ENCODE measurements at regions not wholly inside any gene's neighbourhood (a gene's known extent, or its start where the extent isn't known, plus 50 kb on each side); places are given as distances from the start of the nearest gene placed in this dataset.
"Not testable (repeated sequence)": the region's sequence is repeated elsewhere in the genome, so short reads cannot be mapped to it uniquely, and the experiment has no call there.

DNA sequence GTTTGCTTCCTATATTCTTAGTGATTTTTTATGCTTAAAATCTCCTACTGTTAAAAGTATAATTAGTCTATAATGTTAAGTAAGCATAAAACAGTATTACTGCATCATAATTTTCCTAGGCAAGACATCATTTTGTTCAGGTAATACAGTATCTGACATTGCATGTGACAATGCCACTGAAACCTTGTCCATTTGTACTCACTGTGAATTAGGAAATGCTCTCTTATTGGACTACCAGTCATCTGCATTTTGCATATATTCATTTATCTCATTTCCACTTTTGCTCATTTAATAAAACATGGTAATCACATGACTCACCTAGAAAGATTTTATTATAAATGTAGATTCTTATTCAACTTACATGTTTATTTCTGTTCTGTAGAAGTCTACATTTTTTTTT is 379.1 kb downstream of the ETV1 start:
- Histone ChIP-seq H3K27ac (ENCODE audit: insufficient read depth, low read depth, low read length, poor library complexity, severe bottlenecking) (no peak overlapping the region), H3K4me1 (ENCODE audit: control insufficient read depth, insufficient read depth, low read length) (no peaks in the 10 kb centered on the region), H3K4me3 (ENCODE audit: insufficient read depth, low read depth, low read length) (no peak overlapping the region), H3K9me3 (ENCODE audit: control insufficient read depth, low read length) (no peaks in the 10 kb centered on the region), H3K27me3 (ENCODE audit: control insufficient read depth, insufficient read depth, low read length, poor library complexity, severe bottlenecking) (no peaks in the 10 kb centered on the region), H3K36me3 (ENCODE audit: control insufficient read depth, insufficient read depth, low read length) (no peaks in the 10 kb centered on the region)

DNA sequence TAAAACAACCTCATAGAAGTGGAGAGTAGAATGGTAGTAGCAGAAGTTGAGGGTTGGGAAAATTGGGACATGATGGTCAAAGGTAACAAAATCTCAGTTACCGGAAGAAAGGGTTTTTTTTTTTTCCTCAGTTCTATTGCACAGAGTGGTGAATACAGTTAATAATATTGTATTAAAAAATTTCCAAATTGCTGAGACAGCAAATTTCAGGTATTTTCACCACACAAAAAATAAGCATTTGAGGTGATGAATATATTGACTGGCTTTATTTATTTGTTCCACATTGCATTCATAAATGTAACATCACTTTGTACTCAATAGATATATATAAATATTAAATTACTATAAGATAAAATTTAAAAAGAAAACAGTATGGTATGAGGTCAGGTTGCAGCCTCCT is 373.8 kb downstream of the ETV1 start:
- no peak overlapping the region for H3K4me3 ChIP-seq (ENCODE audit: insufficient read depth, low read depth, low read length)
- H3K27me3 ChIP-seq (ENCODE audit: control insufficient read depth, insufficient read depth, low read length, poor library complexity, severe bottlenecking), result no peaks in the 10 kb centered on the region
- H3K4me1 ChIP-seq (ENCODE audit: control insufficient read depth, insufficient read depth, low read length), result no peaks in the 10 kb centered on the region
- WGBS, 2 experiments, result no CpG with 5 or more reads among the region's 1 CpG
- H3K9me3 ChIP-seq (ENCODE audit: control insufficient read depth, low read length), result no peaks in the 10 kb centered on the region
- H3K36me3 ChIP-seq (ENCODE audit: control insufficient read depth, insufficient read depth, low read length), result no peaks in the 10 kb centered on the region
- no peak overlapping the region for H3K27ac ChIP-seq (ENCODE audit: insufficient read depth, low read depth, low read length, poor library complexity, severe bottlenecking)

DNA sequence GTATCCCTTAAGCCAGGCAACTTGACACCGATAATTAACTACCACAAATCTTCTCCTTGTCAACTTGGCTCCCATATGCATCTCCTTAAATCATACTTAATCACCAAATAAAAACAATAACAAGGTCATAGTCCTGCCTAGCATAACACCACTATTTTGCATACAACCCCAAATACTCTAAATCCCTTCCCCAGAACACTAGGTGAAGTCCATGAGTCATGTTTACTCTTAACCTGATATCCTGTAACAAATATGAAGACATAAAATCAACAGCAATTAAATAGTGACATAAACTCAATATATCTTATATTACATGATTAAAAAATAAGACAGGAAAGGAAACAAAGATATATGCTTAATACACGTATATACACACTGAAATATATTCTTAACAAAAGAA is 362.0 kb downstream of the ETV1 start:
- WGBS, 2 experiments, result 91 to 96% methylated on average over 1 to 2 of the region's 2 CpGs
- no peak overlapping the region for H3K4me3 ChIP-seq (ENCODE audit: insufficient read depth, low read depth, low read length)
- no peaks in the 10 kb centered on the region for H3K27me3 ChIP-seq (ENCODE audit: control insufficient read depth, insufficient read depth, low read length, poor library complexity, severe bottlenecking)
- H3K9me3 ChIP-seq (ENCODE audit: control insufficient read depth, low read length), result no peaks in the 10 kb centered on the region
- H3K36me3 ChIP-seq (ENCODE audit: control insufficient read depth, insufficient read depth, low read length), result no peaks in the 10 kb centered on the region
- H3K27ac ChIP-seq (ENCODE audit: insufficient read depth, low read depth, low read length, poor library complexity, severe bottlenecking), result no peak overlapping the region
- no peaks in the 10 kb centered on the region for H3K4me1 ChIP-seq (ENCODE audit: control insufficient read depth, insufficient read depth, low read length)

DNA sequence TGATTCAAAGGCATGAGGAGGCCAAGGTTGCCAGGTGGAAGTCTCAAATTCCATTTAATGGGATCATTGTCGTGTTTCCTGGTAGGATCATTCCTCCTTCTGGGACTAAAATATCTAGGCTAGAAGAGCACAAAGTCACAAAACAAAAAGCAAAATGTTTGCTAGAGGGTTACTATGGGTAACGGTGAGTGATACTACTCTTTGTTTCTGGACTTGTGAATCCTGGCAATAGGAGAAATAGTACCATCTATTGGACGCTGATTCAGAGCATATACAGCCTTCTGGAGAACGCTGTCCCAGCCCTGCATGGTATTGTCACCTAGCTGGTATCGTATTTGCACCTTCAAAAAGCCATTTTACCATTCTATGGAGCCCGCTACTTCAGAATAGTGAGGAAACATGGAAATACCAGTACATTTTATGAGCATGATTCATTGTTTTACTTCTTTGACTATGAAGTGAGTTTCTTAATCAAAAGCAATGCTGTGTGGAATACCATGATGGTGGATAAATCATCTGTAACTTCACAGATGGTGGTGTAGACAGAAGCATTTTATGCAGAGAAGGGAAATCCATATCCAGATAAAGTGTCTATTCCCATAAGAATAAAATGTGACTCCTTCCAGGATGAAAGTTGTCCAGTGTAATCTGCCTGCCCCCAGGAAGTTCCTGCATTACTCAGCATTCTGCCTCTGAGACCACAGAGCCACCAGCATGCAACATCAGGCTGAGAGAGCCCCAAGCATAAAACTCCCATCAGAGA is 361.0 kb downstream of the ETV1 start:
- WGBS, 2 experiments, result 93 to 94% methylated on average over 6 of the region's 6 CpGs
- no peaks in the 10 kb centered on the region for H3K9me3 ChIP-seq (ENCODE audit: control insufficient read depth, low read length)
- no peaks in the 10 kb centered on the region for H3K4me1 ChIP-seq (ENCODE audit: control insufficient read depth, insufficient read depth, low read length)
- no peaks in the 10 kb centered on the region for H3K36me3 ChIP-seq (ENCODE audit: control insufficient read depth, insufficient read depth, low read length)
- no peak overlapping the region for H3K27ac ChIP-seq (ENCODE audit: insufficient read depth, low read depth, low read length, poor library complexity, severe bottlenecking)
- no peaks in the 10 kb centered on the region for H3K27me3 ChIP-seq (ENCODE audit: control insufficient read depth, insufficient read depth, low read length, poor library complexity, severe bottlenecking)
- H3K4me3 ChIP-seq (ENCODE audit: insufficient read depth, low read depth, low read length), result no peak overlapping the region

DNA sequence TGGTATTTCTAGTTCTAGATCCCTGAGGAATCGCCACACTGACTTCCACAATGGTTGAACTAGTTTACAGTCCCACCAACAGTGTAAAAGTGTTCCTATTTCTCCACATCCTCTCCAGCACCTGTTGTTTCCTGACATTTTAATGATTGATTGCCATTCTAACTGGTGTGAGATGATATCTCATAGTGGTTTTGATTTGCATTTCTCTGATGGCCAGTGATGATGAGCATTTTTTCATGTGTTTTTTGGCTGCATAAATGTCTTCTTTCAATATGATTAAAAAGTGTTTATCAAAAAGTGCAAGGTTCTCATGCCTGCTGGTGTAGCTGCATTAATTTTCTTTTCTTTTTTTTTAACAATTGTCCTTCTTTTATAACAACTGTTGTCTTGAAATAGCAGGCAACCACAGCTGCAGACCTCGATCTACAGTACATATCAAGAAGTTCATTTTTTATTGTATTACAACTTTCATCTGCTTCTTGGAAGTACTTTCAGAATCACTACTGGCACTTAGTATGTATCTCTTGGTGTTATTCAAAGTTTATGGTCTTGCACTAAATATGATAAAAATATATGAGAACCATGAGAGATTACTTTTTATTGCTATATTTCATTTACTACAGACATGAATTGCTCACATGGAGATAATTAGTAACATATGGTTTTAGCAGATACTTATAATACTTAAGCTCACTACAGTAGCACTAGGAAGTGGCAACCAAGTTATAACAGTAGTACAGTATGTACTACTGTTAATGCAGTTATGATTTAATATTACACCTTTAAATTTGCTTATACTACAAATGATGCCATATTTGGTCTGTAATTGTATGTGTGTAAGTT is 358.0 kb downstream of the ETV1 start:
- H3K27me3 ChIP-seq (ENCODE audit: control insufficient read depth, insufficient read depth, low read length, poor library complexity, severe bottlenecking); H3K9me3 ChIP-seq (ENCODE audit: control insufficient read depth, low read length); H3K27ac ChIP-seq (ENCODE audit: insufficient read depth, low read depth, low read length, poor library complexity, severe bottlenecking); H3K4me3 ChIP-seq (ENCODE audit: insufficient read depth, low read depth, low read length); H3K36me3 ChIP-seq (ENCODE audit: control insufficient read depth, insufficient read depth, low read length); H3K4me1 ChIP-seq (ENCODE audit: control insufficient read depth, insufficient read depth, low read length): not testable (repeated sequence)
- 86% methylated on average over 1 of the region's 2 CpGs; no CpG with 5 or more reads in 1 of the 2 experiments for WGBS, 2 experiments

DNA sequence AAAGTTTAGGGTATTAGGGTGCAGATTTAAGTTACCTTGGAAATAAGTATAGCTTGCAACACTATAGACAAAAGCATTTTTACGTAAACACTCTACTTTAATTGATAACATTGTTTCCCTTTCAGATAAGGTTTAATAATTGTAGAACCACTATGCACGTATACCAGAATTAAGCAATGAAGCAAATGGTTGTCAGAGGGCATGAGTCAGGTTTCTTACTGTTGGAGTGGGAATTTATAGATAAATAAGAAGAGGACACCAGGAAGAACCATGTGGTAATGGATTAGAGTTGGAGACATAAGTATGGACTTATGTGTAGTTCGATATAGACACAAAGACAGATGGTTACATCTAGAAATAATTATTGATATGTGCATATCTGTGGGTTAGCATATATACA is 355.6 kb downstream of the ETV1 start:
- Histone ChIP-seq H3K36me3 (ENCODE audit: control insufficient read depth, insufficient read depth, low read length) (no peaks in the 10 kb centered on the region), H3K4me3 (ENCODE audit: insufficient read depth, low read depth, low read length) (no peak overlapping the region), H3K27me3 (ENCODE audit: control insufficient read depth, insufficient read depth, low read length, poor library complexity, severe bottlenecking) (no peaks in the 10 kb centered on the region), H3K27ac (ENCODE audit: insufficient read depth, low read depth, low read length, poor library complexity, severe bottlenecking) (no peak overlapping the region), H3K9me3 (ENCODE audit: control insufficient read depth, low read length) (no peaks in the 10 kb centered on the region), H3K4me1 (ENCODE audit: control insufficient read depth, insufficient read depth, low read length) (no peaks in the 10 kb centered on the region)
- WGBS, 2 experiments, result 94 to 100% methylated on average over 2 to 3 of the region's 3 CpGs

DNA sequence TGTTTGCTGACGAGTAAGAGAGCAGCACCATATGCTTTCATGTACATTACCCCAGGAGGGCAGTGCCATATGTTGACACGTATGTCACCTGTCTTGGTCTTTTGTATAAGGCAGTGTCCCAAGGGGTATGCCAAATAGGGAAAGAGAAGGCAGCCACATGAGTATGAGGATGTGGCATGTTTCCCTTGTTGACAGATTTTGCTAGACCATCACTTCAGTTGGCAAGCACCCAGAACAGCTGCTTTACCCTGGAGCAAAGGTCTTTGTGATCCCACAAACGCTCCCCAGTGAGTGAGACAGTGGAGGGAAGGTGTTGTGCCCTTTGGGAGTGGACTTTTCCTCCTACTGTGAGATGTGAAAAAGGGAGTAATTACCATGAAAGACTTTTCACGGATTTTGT is 350.1 kb downstream of the ETV1 start:
- no peaks in the 10 kb centered on the region for H3K9me3 ChIP-seq (ENCODE audit: control insufficient read depth, low read length)
- no peaks in the 10 kb centered on the region for H3K27me3 ChIP-seq (ENCODE audit: control insufficient read depth, insufficient read depth, low read length, poor library complexity, severe bottlenecking)
- no peak overlapping the region for H3K27ac ChIP-seq (ENCODE audit: insufficient read depth, low read depth, low read length, poor library complexity, severe bottlenecking)
- no peaks in the 10 kb centered on the region for H3K4me1 ChIP-seq (ENCODE audit: control insufficient read depth, insufficient read depth, low read length)
- no peak overlapping the region for H3K4me3 ChIP-seq (ENCODE audit: insufficient read depth, low read depth, low read length)
- no peaks in the 10 kb centered on the region for H3K36me3 ChIP-seq (ENCODE audit: control insufficient read depth, insufficient read depth, low read length)
- WGBS, 2 experiments, result 88 to 93% methylated on average over 3 of the region's 4 CpGs

DNA sequence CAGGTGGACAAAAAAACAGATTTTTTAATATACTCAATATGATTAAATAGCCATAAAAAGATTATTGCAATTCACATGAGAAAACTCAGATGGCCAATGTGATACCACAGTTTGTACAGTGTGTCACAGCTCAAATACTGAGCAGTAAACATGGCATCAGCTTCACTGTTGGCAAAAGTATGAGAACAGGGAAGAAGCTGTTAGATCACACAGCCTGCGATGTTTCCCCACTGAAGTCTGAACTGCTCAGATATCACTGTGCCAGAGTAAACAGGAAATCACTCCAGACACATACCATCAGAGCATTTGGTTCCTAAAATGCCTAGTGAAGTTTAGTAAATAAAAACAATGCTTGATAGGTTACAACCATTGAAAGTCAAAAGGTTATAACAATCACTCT is 347.8 kb downstream of the ETV1 start:
- 100% methylated on average over 1 of the region's 1 CpG for WGBS, 2 experiments
- no peaks in the 10 kb centered on the region for H3K4me1 ChIP-seq (ENCODE audit: control insufficient read depth, insufficient read depth, low read length)

DNA sequence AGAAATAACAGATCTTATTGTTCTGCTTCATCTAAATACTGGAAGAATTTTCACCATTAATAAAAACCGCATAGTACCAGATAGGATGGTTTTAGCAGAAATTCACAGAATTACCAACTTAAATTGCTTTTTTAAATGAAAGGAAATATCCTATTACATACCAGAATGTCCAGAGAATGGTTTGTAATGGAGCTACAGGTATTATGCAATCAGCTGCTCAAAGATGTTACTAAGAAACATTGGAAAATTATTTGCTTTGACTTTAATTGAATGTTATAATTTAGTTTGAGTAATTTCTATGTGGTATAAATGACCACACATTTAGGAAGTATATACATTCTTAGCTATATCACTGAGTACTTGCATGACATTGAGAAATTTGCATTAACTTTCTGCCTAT is 338.3 kb downstream of the ETV1 start:
- H3K4me3 ChIP-seq (ENCODE audit: insufficient read depth, low read depth, low read length), result no peak overlapping the region
- H3K27me3 ChIP-seq (ENCODE audit: control insufficient read depth, insufficient read depth, low read length, poor library complexity, severe bottlenecking), result no peaks in the 10 kb centered on the region
- H3K9me3 ChIP-seq (ENCODE audit: control insufficient read depth, low read length), result no peaks in the 10 kb centered on the region
- 80% methylated on average over 1 of the region's 1 CpG; no CpG with 5 or more reads in 1 of the 2 experiments for WGBS, 2 experiments
- no peaks in the 10 kb centered on the region for H3K4me1 ChIP-seq (ENCODE audit: control insufficient read depth, insufficient read depth, low read length)
- H3K27ac ChIP-seq (ENCODE audit: insufficient read depth, low read depth, low read length, poor library complexity, severe bottlenecking), result no peak overlapping the region
- H3K36me3 ChIP-seq (ENCODE audit: control insufficient read depth, insufficient read depth, low read length), result no peaks in the 10 kb centered on the region

More for the DNA sequence above, 347.8 kb downstream of the ETV1 start:
- Histone ChIP-seq H3K9me3 (ENCODE audit: control insufficient read depth, low read length) (no peaks in the 10 kb centered on the region), H3K36me3 (ENCODE audit: control insufficient read depth, insufficient read depth, low read length) (no peaks in the 10 kb centered on the region), H3K27me3 (ENCODE audit: control insufficient read depth, insufficient read depth, low read length, poor library complexity, severe bottlenecking) (no peaks in the 10 kb centered on the region), H3K27ac (ENCODE audit: insufficient read depth, low read depth, low read length, poor library complexity, severe bottlenecking) (no peak overlapping the region), H3K4me3 (ENCODE audit: insufficient read depth, low read depth, low read length) (no peak overlapping the region)

DNA sequence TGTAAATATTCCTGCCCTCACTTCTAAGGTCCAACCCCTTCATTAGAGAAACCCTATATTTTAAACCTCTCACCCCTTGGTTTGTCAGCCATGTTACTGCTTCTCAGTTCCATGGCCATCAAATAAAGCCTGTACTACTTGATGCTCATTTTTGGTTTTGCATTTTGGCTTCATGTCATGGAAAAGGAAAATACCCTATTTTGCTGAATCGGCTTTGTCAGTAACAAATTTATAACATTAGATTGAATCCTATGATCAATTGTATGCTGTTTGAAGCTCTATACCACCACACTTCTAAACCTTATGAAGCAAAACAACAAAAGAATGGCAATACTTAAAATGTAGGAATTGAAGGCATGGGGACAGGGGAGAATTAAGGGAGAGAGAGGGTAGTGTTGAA is 333.1 kb downstream of the ETV1 start:
- Histone ChIP-seq H3K4me1 (ENCODE audit: control insufficient read depth, insufficient read depth, low read length) (no peaks in the 10 kb centered on the region), H3K4me3 (ENCODE audit: insufficient read depth, low read depth, low read length) (no peak overlapping the region)
- 67% methylated on average over 1 of the region's 1 CpG; no CpG with 5 or more reads in 1 of the 2 experiments for WGBS, 2 experiments

More for the DNA sequence above, 333.1 kb downstream of the ETV1 start:
- Histone ChIP-seq H3K36me3 (ENCODE audit: control insufficient read depth, insufficient read depth, low read length) (no peaks in the 10 kb centered on the region), H3K9me3 (ENCODE audit: control insufficient read depth, low read length) (no peaks in the 10 kb centered on the region), H3K27ac (ENCODE audit: insufficient read depth, low read depth, low read length, poor library complexity, severe bottlenecking) (no peak overlapping the region), H3K27me3 (ENCODE audit: control insufficient read depth, insufficient read depth, low read length, poor library complexity, severe bottlenecking) (no peaks in the 10 kb centered on the region)
